ENCODE measurements at regions not wholly inside any gene's neighbourhood (a gene's known extent, or its start where the extent isn't known, plus 50 kb on each side); places are given as distances from the start of the nearest gene placed in this dataset.

- TF ChIP-seq ZBTB44 (CRISPR knock-in tag; IDR thresholded peaks at IDR 0.05) (no peak), ZFP36 (IDR thresholded peaks at IDR 0.05; ENCODE audit: borderline replicate concordance, low read depth, low read length, partially characterized antibody) (no peak), MIXL1 (CRISPR knock-in tag; IDR thresholded peaks at IDR 0.05) (peak; percentile 94), MXD1 (CRISPR knock-in tag; IDR thresholded peaks at IDR 0.05) (no peak), KLF11 (CRISPR knock-in tag; IDR thresholded peaks at IDR 0.05) (no peak), ZNF800 (CRISPR knock-in tag; IDR thresholded peaks at IDR 0.05) (no peak), ZNF607 (CRISPR knock-in tag; IDR thresholded peaks at IDR 0.05; ENCODE audit: borderline replicate concordance) (no peak), NR1H2 (CRISPR knock-in tag; IDR thresholded peaks at IDR 0.05; ENCODE audit: borderline replicate concordance, low read depth) (no peak), ZNF639 (CRISPR knock-in tag; conservative IDR thresholded peaks at IDR 0.05) (no peak), NFKBIZ (CRISPR knock-in tag; IDR thresholded peaks at IDR 0.05) (peak; percentile 70; the same call in 1 of the 2 replicates), NFE2L1 (CRISPR knock-in tag; IDR thresholded peaks at IDR 0.05; ENCODE audit: borderline replicate concordance) (no peak), ZNF749 (CRISPR knock-in tag; IDR thresholded peaks at IDR 0.05; ENCODE audit: borderline replicate concordance) (no peak), ZSCAN29 (CRISPR knock-in tag; conservative IDR thresholded peaks at IDR 0.05) (no peak), ZMAT3 (CRISPR knock-in tag; conservative IDR thresholded peaks at IDR 0.05) (no peak), PBX3 (CRISPR knock-in tag; IDR thresholded peaks at IDR 0.05; ENCODE audit: borderline replicate concordance) (no peak), SMAD3 (CRISPR knock-in tag; IDR thresholded peaks at IDR 0.05) (peak; percentile 91; the same call in 1 of the 2 replicates), PLRG1 (conservative IDR thresholded peaks at IDR 0.05) (no peak), ZNF224 (CRISPR knock-in tag; IDR thresholded peaks at IDR 0.05) (no peak), HOXA9 (CRISPR knock-in tag; IDR thresholded peaks at IDR 0.05; ENCODE audit: borderline replicate concordance) (no peak), NRL (CRISPR knock-in tag; IDR thresholded peaks at IDR 0.05; ENCODE audit: borderline replicate concordance) (no peak), PCBP2 (optimal IDR thresholded peaks at IDR 0.05; ENCODE audit: low read depth, low read length, poor library complexity, severe bottlenecking) (no peak), RFXAP (CRISPR knock-in tag; IDR thresholded peaks at IDR 0.05; ENCODE audit: borderline replicate concordance) (no peak), ZNF354B (CRISPR knock-in tag; IDR thresholded peaks at IDR 0.05) (no peak), ZNF558 (CRISPR knock-in tag; IDR thresholded peaks at IDR 0.05; ENCODE audit: borderline replicate concordance) (no peak), ZNF572 (CRISPR knock-in tag; IDR thresholded peaks at IDR 0.05) (no peak), NFIC (IDR thresholded peaks at IDR 0.05; ENCODE audit: low read length) (peak; percentile 87; the same call in 1 of the 2 replicates)
Measured at GRCh38 chr5:165627548-165628170, 2122.2 kb downstream of the MAT2B start (continued).
